GM21360 (cell line): ENCODE measurements at regions not wholly inside any gene's neighbourhood (a gene's known extent, or its start where the extent isn't known, plus 50 kb on each side); places are given as distances from the start of the nearest gene placed in this dataset.

Experiments
- ATAC-seq: cut with Tn5 transposase; IDR thresholded peaks from one replicate; pipeline ENCODE4 v1.9.1; 2021; ENCODE audit warnings: mild to moderate bottlenecking, moderate library complexity; ENCODE audit not compliant: unreplicated experiment

GRCh38 chr12:41936333-41936732 lies 208.3 kb downstream of the GXYLT1 start:
- no peak for ATAC-seq

DNA sequence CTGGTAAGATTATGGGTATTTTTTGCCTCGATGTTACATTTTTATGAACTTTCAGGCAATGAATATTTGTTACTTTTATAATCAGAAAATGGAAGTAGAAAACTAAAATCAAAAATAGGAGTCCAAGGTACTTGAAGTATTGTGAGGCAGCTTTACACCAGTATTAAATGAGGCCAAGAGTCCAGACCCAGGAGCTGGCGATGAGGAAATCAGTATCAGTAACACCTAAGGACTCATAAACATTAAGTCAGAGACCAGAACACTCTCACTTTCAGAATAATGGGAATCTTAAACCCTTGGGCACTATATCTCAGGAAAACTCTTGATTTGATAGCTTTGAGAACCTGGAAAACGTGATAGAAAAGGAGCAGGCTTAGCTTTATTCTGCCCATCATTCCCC lies 208.8 kb downstream of the GXYLT1 start:
- no peak for ATAC-seq

GRCh38 chr12:41932470-41932991 lies 212.1 kb downstream of the GXYLT1 start:
- ATAC-seq = no peak

DNA sequence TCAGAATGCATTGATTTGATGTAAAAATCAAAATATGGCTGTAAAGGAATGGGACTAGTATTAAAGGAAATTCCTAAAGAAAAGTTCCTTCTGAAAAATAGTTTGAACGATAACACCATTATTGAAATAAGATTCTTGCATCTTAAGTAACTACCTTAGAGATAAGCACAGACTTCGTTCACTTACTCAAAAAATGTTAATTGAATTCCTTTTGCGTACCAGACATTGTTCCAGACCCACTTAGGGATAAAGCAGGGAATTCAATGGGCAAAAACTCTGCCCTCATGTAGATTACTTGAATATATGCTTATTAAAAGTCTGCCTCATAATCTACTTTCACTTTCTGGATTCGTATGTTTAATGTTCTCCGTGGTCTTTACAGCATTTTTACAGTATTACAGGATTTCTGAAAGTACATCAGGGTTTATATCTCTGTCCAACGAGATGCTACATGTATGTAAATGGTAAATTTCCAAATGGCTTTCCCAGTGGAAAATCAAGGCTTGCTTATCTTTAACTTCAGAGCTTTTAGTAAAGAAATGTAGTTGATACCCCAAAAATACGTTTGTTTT lies 213.7 kb downstream of the GXYLT1 start:
- ATAC-seq = no peak

GRCh38 chr12:41924111-41924510 lies 220.6 kb downstream of the GXYLT1 start:
- ATAC-seq = no peak

GRCh38 chr12:41923351-41923750 lies 221.3 kb downstream of the GXYLT1 start:
- ATAC-seq = no peak

DNA sequence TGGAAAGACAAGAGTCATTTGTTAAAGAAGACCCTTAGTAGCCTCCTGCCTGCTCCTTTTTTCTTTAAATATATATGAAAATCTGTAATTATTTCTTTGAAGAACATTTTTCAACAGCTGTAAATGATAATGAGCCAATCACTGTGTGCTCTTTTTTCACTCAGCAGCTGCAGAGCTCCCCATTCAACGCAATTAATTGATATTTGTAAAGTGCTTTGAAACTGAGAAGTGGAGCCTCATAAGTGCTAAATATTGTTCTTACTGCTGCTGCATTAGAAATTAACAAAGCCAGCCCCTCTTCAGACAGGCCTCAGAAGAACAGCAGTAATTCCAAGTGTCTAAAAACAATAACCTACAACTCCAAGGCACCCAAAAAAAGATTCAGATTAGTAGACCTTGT lies 224.3 kb downstream of the GXYLT1 start:
- ATAC-seq = no peak

- ATAC-seq = no peak
These were observed 225.0 kb downstream of the GXYLT1 start for GRCh38 chr12:41919526-41920261.

- ATAC-seq = no peak
These were observed 225.6 kb downstream of the GXYLT1 start for GRCh38 chr12:41919048-41919447.

DNA sequence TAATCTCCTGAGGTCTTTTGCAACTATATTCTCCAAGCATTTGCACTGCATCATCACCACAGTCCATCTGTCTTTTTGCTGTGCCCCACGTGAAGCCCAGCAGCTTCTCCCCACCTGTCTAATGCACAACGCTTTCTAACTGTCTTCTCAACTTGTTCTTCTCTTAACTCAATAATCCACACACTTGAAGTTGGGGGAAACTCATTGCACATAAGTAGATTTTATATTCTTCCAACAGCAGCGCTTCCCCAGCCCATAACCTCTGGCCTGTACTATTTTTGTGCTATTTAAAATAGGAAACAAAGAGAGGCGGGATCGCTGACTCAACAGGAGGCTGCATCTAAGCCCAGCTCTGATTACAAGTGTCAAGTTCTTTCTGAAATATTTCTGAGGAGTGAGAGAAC lies 226.7 kb downstream of the GXYLT1 start:
- no peak for ATAC-seq

DNA sequence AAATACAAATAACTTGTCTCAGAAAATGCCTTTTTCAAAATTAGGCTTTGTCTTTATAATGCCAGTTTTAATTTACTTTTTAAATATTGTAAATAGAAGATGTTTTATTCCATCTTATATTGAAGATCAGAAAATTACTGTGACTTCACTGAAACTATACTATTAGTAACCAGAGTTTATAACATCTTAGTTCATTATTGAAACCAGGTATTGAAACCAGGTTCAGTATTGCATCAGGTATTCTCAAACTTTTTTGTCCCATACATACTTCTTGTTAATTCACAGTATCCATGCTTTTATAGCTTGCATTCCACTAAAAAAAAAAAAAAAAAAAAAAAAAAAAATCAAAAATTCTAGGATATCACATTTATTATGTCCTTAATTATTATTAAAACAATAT lies 227.5 kb downstream of the GXYLT1 start:
- ATAC-seq = no peak

DNA sequence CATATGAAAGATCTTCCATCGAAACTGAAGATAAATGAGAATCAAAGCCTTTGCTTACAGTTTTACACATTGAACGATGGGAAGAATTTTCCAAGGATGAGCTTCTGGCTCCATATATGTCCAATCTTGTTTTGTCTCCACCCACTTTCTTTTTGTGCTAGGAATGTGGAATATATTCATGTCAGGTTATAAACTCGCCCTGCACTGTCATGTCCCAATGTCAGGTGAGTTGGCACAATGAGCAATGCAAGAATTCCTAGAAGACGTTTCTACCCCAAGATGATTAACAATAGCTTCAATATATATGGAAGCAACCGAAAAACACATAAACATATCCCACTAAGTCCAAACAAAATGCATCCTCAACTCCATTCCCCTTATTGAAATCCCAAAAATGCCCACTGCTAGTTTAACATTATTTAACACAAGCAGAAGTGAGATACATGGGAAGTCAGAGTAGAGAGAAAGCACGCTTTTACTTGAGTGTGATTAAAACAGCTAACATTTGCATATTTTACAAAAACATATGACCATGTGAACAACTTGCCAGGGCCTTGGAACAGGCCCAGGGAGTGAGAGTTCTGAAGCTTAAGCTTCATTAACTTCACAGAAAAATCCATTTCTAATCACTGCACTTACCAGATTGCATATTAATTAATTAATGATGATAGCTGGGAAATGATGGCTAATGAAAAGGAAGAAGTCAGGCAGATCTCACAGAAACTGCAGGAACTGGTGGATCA lies 233.9 kb downstream of the GXYLT1 start:
- ATAC-seq = no peak

GRCh38 chr12:41908206-41908605 lies 236.5 kb downstream of the GXYLT1 start:
- ATAC-seq = no peak

- no peak for ATAC-seq
These were observed 237.1 kb downstream of the GXYLT1 start for GRCh38 chr12:41907550-41907949.

DNA sequence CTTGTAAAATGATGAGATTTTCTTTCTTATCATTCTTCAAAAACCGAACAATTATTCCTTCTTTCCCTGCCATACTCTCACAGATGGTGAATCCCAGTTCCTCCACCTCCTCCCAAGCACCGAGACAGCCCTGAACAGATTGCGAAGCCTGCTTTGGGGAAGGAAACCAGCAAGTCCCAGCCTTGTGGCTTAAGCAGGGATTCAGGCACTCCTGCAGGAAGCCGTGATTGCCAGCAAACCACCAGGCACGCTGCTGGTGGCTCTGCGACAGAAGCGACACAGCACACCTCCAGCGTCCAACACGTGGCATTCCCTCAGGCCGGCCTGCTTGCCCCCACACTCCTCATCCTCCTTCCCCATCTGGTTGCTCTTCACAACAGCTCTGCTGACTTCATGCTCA lies 237.7 kb downstream of the GXYLT1 start:
- no peak for ATAC-seq

DNA sequence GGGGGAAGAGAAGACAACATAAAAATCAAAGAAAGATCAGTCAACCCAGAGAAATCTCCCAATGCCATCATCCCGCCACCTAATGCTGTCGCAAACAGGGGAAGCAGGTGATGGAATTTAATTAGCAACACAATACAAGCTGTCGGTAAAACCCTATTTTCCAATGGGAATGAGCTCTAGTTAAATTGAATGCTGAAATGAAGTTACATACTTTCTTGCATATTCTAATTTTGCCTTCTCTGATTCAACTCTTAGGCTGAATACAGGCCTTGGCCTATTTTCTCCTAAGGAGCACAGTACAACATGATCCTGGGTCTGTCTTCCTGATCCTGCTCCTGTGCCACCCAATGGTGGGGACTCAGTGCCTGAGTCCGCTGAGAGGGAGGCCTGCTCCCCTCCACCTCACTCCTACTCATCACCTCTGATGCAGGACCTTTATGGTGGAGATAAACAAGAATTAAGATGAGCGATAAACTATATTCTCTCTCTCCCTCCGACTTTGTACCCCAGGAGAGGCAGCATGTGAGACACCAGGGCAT lies 238.8 kb downstream of the GXYLT1 start:
- ATAC-seq = no peak

GRCh38 chr12:41905073-41905758 lies 239.5 kb downstream of the GXYLT1 start:
- no peak for ATAC-seq

- ATAC-seq = no peak
These were observed 240.6 kb downstream of the GXYLT1 start for GRCh38 chr12:41904041-41904440.

- no peak for ATAC-seq
These were observed 241.5 kb downstream of the GXYLT1 start for GRCh38 chr12:41903014-41903708.

DNA sequence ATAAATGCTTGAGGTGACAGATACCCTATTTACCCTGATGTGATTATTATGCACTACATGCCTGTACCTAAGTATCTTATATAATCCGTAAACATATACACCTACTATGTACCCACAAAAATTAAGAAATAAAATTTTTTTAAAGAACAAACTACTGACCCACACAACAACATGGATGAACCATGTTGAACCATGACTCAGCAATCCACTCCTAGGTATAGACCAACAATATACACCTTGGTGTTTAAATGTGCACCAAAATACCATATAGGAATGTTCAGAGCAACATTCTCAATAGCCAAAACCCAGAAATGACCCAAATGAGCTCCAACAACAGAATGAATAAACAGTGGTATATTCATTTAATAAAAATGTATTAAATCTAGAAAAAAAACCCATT lies 245.1 kb downstream of the GXYLT1 start:
- ATAC-seq = no peak
